ENCODE measurements at regions not wholly inside any gene's neighbourhood (a gene's known extent, or its start where the extent isn't known, plus 50 kb on each side); places are given as distances from the start of the nearest gene placed in this dataset.

- no peak for DNase-seq (ENCODE audit: low spot score)
Measured at GRCh38 chr16:73692861-73693260, 603.8 kb upstream of the PSMD7 start.

GRCh38 chr16:73683804-73684203 is 612.8 kb upstream of the PSMD7 start:
- no peak for DNase-seq (ENCODE audit: low spot score)

- no peak for DNase-seq (ENCODE audit: low spot score)
Measured at GRCh38 chr16:73672135-73672534, 624.2 kb upstream of the ZFHX3 start.

DNA sequence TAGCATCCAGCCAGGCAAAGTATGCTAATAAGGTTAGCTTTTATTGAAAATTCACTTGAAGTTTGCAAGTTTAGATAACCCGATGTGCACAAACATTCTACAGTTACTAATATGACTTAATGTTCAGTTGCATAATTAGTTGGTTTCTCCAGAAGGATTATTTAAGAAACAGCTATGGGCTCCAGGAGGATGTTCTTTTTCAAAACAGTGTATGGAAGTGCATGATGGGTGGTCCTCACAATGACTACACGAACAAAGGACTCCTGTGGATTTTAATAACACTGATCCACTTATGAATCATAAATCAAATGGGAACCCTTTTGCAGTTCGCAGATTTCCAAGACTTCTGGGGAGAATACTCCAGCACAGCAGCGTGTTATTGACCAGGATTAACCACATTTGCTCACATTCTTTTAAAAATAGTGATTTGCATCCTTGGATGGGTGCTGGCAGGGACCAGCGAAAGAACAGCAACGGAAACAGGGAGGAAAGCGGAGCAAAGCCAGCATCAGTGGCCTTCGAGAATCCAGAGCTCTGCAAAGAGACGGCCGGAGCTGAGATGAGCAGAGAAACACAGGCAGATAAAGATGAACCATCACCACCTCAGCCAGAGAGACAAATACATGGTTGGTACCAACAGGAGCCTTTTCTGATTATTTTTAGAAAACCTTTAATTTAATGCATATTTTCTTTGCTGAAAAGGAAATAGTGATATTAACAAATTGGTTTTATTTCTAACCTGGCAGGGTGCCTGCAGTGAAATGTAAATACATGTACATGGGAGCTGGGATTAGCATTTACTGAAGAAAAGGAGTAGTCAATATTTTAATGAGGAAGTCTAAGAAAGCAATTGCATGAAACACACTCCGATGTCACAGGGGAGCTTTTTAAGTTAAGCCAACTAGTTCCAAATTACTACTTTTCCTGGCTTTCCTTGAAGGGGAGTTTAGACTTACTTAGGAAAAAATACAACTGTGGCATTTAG is 623.2 kb upstream of the ZFHX3 start:
- no peak for DNase-seq (ENCODE audit: low spot score)

GRCh38 chr16:73669535-73670274 is 621.8 kb upstream of the ZFHX3 start:
- DNase-seq (ENCODE audit: low spot score) = no peak

- no peak for DNase-seq (ENCODE audit: low spot score)
Measured at GRCh38 chr16:73663720-73664119, 615.8 kb upstream of the ZFHX3 start.

DNA sequence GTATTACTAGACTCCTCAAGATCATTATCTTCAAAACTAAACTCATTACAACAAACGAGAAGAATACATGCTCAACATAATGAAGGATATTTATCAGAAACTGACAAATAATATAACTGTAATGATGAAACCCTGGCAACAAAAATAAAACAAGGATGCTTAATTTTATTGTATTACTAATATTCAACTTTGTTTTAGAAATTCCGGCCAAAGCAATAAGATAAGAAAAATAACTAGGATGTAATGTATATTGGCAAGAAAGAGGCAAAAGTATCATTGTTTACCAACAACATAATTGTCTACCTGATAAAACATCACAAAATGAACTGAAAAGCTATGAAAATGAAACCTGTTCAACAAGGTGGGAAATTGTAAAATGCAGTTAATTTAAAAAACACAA is 588.3 kb upstream of the ZFHX3 start:
- no peak for DNase-seq (ENCODE audit: low spot score)

- no peak for DNase-seq (ENCODE audit: low spot score)
Measured at GRCh38 chr16:73629011-73629410, 581.1 kb upstream of the ZFHX3 start.

- no peak for DNase-seq (ENCODE audit: low spot score)
Measured at GRCh38 chr16:73617738-73618137, 569.8 kb upstream of the ZFHX3 start.

- no peak for DNase-seq (ENCODE audit: low spot score)
Measured at GRCh38 chr16:73616770-73617169, 568.8 kb upstream of the ZFHX3 start.

- no peak for DNase-seq (ENCODE audit: low spot score)
Measured at GRCh38 chr16:73616166-73616753, 568.3 kb upstream of the ZFHX3 start.

DNA sequence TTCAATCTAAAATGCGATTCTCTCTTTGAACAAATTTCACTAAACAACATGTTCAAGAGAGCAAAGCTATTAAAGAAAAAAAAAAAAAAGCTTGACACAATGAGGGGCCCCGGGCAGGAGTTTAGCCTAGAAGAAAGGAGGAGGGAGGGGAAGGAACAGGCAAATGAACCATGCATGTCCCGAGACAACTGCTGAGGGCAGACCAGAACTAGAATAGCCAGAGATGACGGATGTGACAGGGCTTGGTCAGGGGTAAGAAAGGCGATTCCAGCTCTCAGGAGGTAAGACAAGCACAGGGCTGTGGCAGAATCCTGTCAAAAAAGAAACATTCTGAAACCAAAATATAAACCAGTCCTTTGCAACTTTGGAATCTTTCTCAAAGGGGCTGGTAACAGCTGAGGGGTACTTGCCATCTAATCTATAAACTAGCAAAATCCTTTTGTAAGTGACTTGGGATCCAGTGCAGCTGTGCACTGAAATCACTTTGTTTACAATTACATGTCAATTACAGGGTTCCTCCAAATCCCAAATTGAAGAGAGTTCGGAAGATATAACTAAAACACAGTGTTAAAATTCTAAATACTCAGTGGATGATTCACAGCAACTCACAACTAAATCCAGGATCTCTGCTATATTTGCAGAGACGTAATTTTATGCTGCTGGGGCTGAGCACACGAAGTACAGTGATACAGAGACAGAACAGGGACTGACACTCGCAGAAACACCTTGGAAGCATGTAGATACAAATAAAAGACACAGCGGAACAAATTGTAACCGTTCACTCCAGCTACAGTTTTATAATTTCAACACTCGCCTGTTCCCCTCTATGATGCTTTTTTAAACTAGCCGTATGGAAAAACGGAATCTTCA is 567.4 kb upstream of the ZFHX3 start:
- no peak for DNase-seq (ENCODE audit: low spot score)

GRCh38 chr16:73614131-73614530 is 566.2 kb upstream of the ZFHX3 start:
- no peak for DNase-seq (ENCODE audit: low spot score)

- DNase-seq (ENCODE audit: low spot score) = no peak
Measured at GRCh38 chr16:73610605-73611156, 562.8 kb upstream of the ZFHX3 start.

DNA sequence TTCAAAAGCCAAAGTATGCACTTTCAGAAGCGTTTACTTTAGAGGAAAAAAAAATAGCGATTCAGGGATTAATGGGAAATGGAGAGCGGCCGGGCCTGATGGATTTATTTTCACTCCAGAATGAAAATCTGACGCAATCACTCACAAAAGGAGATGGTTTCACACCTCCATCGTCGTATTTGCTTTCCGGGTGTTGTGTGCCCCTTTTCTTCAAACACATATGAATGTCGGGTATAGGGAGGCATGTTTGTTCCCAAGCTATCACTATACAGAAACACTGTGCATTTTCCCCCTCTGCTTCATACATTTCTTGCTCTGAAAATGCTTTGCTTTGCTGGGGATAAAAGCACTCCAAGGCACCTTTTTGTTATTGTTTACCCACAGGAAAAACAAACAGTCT is 562.2 kb upstream of the ZFHX3 start:
- DNase-seq (ENCODE audit: low spot score) = no peak

DNA sequence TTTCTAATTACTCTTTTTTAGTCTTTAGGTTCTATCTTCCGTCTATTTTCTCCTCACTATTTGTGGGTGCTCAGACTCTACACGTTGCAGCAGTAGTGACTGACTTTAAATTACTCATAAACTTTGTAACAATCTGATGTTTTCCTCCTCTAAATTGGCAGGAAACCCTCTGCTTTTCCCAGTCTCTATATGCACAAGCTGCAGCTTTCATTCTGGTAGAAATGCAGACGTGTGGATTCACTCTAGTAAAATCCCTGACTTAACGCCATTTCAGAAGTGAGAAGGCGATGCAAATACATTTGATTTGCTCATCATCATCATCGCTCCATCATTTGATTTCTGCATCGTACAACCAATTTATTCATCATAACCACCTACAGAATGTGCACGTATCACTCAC is 561.0 kb upstream of the ZFHX3 start:
- no peak for DNase-seq (ENCODE audit: low spot score)

- no peak for DNase-seq (ENCODE audit: low spot score)
Measured at GRCh38 chr16:73605309-73605708, 557.4 kb upstream of the ZFHX3 start.

DNA sequence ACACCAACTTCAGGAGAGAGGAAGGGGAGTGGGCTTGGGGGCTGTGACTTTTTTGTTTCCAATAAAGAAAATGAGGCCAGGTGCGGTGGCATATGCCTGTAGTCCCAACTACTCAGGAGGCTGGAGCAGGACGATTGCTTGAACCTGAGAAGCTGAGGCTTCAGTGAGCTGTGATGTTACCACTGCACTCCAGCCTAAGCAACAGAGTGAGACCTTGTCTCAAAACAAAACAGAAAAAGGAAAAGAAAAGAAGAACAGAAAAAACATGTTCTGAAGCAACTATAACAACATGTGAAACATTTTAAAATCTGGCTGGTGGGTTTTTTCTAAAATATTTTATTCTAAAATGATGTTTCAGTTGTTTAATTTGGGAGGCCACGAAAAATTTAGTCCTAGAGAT is 554.0 kb upstream of the ZFHX3 start:
- no peak for DNase-seq (ENCODE audit: low spot score)

GRCh38 chr16:73599870-73600269 is 551.9 kb upstream of the ZFHX3 start:
- DNase-seq (ENCODE audit: low spot score) = no peak

DNA sequence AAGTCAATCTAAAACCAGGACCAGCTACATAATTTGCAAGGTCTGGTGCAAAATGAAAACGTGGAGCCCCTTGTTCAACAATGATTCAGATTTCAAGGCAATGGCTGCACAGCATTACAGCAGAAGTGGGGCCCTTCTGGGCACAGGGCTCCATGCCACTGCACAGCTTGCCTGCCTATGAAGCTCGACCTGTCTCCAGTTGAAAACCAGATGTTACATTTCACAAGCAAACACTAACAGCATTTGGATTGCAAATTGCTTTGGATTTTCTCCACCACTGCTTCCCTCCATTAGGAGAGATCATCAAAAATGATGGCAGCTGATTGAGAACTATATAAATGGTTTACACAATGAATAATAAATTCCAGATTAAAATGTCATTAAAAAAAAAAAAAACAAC is 551.4 kb upstream of the ZFHX3 start:
- DNase-seq (ENCODE audit: low spot score) = no peak

- DNase-seq (ENCODE audit: low spot score) = no peak
Measured at GRCh38 chr16:73584157-73584556, 536.2 kb upstream of the ZFHX3 start.
